Uterus (tissue), 2 donors: ENCODE measurements at regions not wholly inside any gene's neighbourhood (a gene's known extent, or its start where the extent isn't known, plus 50 kb on each side); places are given as distances from the start of the nearest gene placed in this dataset.

ENCODE experiments used
- CTCF ChIP-seq, 4 experiments: fragments of 200-600 bp in 2 of 4; fragments of 450-650 bp in 2 of 4; sonication (generic) in 2 of 4; IDR thresholded peaks; one replicate each; pipeline ENCODE4 v1.5.1; 2016 to 2019; ENCODE audit warnings: antibody characterized with exemption in 4 of 4, mild to moderate bottlenecking in 2 of 4, moderate library complexity in 1 of 4
- POLR2A ChIP-seq, 2 donors: fragments of 450-650 bp; IDR thresholded peaks; one replicate each; pipeline ENCODE4 v1.6.1; 2016; ENCODE audit warnings: antibody characterized with exemption in 2 of 2, mild to moderate bottlenecking in 1 of 2, moderate library complexity in 1 of 2

DNA sequence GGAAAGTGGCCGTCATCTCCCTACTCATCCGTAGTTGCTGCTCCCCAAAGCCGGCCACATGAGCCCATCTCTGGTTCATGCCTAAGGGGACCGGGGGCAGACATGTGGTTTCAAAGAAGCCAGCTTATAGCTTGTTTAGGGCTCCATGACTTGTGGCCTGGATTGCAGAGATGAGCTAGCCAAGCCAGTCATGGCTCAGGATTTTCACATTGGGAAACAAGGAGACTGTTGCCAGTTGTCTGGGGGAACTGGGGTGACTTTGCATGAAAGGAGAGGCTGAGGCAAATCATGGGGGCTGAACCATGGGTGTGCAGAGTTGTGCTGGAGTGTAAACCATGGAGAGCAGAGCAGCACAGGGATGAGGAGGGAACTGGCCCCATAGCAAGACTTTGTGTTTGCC is 183.0 kb upstream of the APCDD1 start:
- no peak for TF ChIP-seq CTCF (IDR thresholded peaks at IDR 0.05)
- TF ChIP-seq POLR2A (IDR thresholded peaks at IDR 0.05): no peak
